B cell (primary cell): ENCODE measurements at regions not wholly inside any gene's neighbourhood (a gene's known extent, or its start where the extent isn't known, plus 50 kb on each side); places are given as distances from the start of the nearest gene placed in this dataset.
A peak's percentile ranks its signal among the peaks of the same experiment; 100 is the strongest.

Experiments
- ATAC-seq: fragments of 200-7000 bp; cut with Tn5 transposase; one replicate; pipeline ENCODE4 v1.10.0; 2021; ENCODE audit warnings: low read depth, mild to moderate bottlenecking, moderate number of reproducible peaks, moderate library complexity
- CTCF ChIA-PET: fragments of 350-600 bp; sonication (Branson Sonifier 250); formaldehyde crosslinking; loops from one replicate; lab custom pipeline; 2021; ENCODE audit warnings: antibody characterized with exemption, inconsistent platforms; lab: Charles Lee
- POLR2A ChIA-PET: fragments of 350-600 bp; sonication (Branson Sonifier 250); formaldehyde crosslinking; loops from one replicate; lab custom pipeline; 2021; ENCODE audit warnings: antibody characterized with exemption; lab: Charles Lee
- DNase-seq: peaks from one replicate; pipeline ENCODE4 v3.0.0; 2013
- H2AFZ ChIP-seq: 2 replicates; pipeline ENCODE4 v1.6.1; 2012; ENCODE audit warnings: mild to moderate bottlenecking, low read depth, low read length; ENCODE audit not compliant: insufficient read depth, poor library complexity, severe bottlenecking
- H3K27ac ChIP-seq, 2 donors: 1 replicate in 1 of 2; 2 replicates in 1 of 2; pipeline ENCODE4 v1.5.1; 2012 to 2013; ENCODE audit warnings: low read length in 2 of 2, mild to moderate bottlenecking in 2 of 2, moderate library complexity in 1 of 2
- H3K27me3 ChIP-seq, 4 experiments: fragments of 200-600 bp in 1 of 4; sonication (generic) in 1 of 4; replicated peaks in 1 of 4; 1 replicate in 2 of 4; 2 replicates in 2 of 4; pipeline versions ENCODE4 v1.6.1 to v1.7.0; 2013 to 2016; ENCODE audit warnings: low read length in 3 of 4, mild to moderate bottlenecking in 2 of 4, mixed read lengths in 1 of 4, moderate library complexity in 1 of 4; ENCODE audit not compliant: insufficient read depth in 4 of 4, control insufficient read depth in 3 of 4; ENCODE audit errors: control extremely low read depth in 1 of 4
- H3K36me3 ChIP-seq, 2 experiments: replicated peaks in 1 of 2; 1 replicate in 1 of 2; 2 replicates in 1 of 2; pipeline versions ENCODE4 v1.6.1 to v1.7.1; 2013; ENCODE audit warnings: low read length in 1 of 2; ENCODE audit not compliant: insufficient read depth in 2 of 2, control insufficient read depth in 1 of 2; ENCODE audit errors: control extremely low read depth in 1 of 2, extremely low read depth in 1 of 2
- H3K4me1 ChIP-seq, 2 donors: fragments of 200-600 bp in 1 of 2; sonication (generic) in 1 of 2; 1 replicate in 1 of 2; 2 replicates in 1 of 2; pipeline versions ENCODE4 v1.5.1 to v1.6.1; 2013 to 2017; ENCODE audit warnings: low read length in 2 of 2; ENCODE audit not compliant: control insufficient read depth in 2 of 2, insufficient read depth in 2 of 2
- H3K4me2 ChIP-seq: replicated peaks from 2 replicates; pipeline ENCODE3; 2012; ENCODE audit warnings: mild to moderate bottlenecking, low read depth, low read length; ENCODE audit not compliant: poor library complexity, severe bottlenecking
- H3K4me3 ChIP-seq, 5 experiments: fragments of 200-600 bp in 1 of 5; sonication (generic) in 1 of 5; 1 replicate in 3 of 5; 2 replicates in 2 of 5; pipeline versions ENCODE4 v1.5.1 to v1.7.0; 2011 to 2016; ENCODE audit warnings: low read length in 4 of 5, mild to moderate bottlenecking in 4 of 5, low read depth in 2 of 5, control low read depth in 1 of 5, moderate library complexity in 1 of 5; ENCODE audit not compliant: insufficient read depth in 1 of 5; ENCODE audit errors: control extremely low read depth in 1 of 5, extremely low read depth in 1 of 5
- H3K79me2 ChIP-seq: fragments of 200-600 bp; sonication (generic); one replicate; pipeline ENCODE4 v1.6.0; 2016; ENCODE audit warnings: low read length; ENCODE audit not compliant: control insufficient read depth, insufficient read depth
- H3K9ac ChIP-seq: fragments of 200-600 bp; sonication (generic); 2 replicates; pipeline ENCODE4 v1.6.1; 2017; ENCODE audit warnings: mild to moderate bottlenecking, low read length, moderate library complexity
- H3K9me3 ChIP-seq, 3 donors: one replicate each; pipeline versions ENCODE4 v1.6.1 to v1.7.1; 2013; ENCODE audit warnings: low read length in 2 of 3; ENCODE audit not compliant: control insufficient read depth in 2 of 3, insufficient read depth in 1 of 3; ENCODE audit errors: control extremely low read depth in 1 of 3
- H4K20me1 ChIP-seq: 2 replicates; pipeline ENCODE4 v1.6.0; 2012; ENCODE audit warnings: mild to moderate bottlenecking, low read length; ENCODE audit not compliant: insufficient read depth, control insufficient read depth, poor library complexity, severe bottlenecking
- H3K27ac Mint-ChIP-seq: one replicate; pipeline ENCODE4 v1.8.0; 2021; ENCODE audit warnings: mixed read lengths
- H3K27me3 Mint-ChIP-seq: one replicate; pipeline ENCODE4 v1.8.0; 2021; ENCODE audit warnings: mixed read lengths
- H3K4me1 Mint-ChIP-seq: one replicate; pipeline ENCODE4 v1.8.0; 2021; ENCODE audit warnings: mixed read lengths
- H3K4me3 Mint-ChIP-seq: one replicate; pipeline ENCODE4 v1.8.0; 2021; ENCODE audit warnings: mixed read lengths
- H3K9me3 Mint-ChIP-seq: one replicate; pipeline ENCODE4 v1.8.0; 2022; ENCODE audit warnings: mixed read lengths; ENCODE audit not compliant: insufficient read depth
- EZH2 ChIP-seq: IDR thresholded peaks from 2 replicates; pipeline ENCODE4 v1.6.1; 2012; ENCODE audit warnings: borderline replicate concordance, low read depth, mild to moderate bottlenecking, moderate library complexity, low read length; ENCODE audit not compliant: insufficient read depth, poor library complexity, severe bottlenecking
- WGBS: methylation state at CpG from one replicate; pipeline ENCODE4 v1.1.5; 2013; ENCODE audit warnings: missing lambda C conversion rate; ENCODE audit not compliant: insufficient coverage; 5-methylcytosine and 5-hydroxymethylcytosine counted together
- intact Hi-C: fragments of 100-400 bp; cut with micrococcal nuclease; formaldehyde crosslinking; loops from one replicate; pipeline ENCODE4 v1.10.0; 2022
- TF ChIP-seq, protein P1 (sequence below): fragments of 200-600 bp; IDR thresholded peaks from one replicate; pipeline ENCODE4 v1.8.0; 2022; ENCODE audit warnings: antibody characterized with exemption, mild to moderate bottlenecking

DNA sequence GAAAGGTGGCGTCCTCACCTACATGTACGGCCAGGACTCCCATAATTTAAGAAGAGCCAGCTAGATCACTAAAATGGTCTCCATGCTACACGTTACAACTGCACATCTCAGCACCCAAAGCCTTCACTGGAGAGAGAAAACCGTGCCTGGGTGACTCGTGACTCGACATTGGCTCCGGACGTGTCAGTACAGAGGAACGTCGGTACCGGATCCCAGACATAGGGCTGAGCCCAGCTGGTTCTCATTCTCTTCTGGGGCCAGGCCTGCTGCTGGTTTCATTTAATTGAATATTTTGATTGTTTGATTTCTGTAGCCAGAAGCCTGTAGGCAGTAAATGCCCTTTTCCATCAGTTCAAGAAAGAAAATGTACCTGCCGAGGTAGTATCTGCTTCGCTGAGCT is 93.1 kb downstream of the HHIPL2 start:
- WGBS: 72% methylated on average over 12 of the region's 13 CpGs
- peak overlapping the region; percentile 59 for H3K4me2 ChIP-seq
- POLR2A ChIA-PET: no interaction called here

DNA sequence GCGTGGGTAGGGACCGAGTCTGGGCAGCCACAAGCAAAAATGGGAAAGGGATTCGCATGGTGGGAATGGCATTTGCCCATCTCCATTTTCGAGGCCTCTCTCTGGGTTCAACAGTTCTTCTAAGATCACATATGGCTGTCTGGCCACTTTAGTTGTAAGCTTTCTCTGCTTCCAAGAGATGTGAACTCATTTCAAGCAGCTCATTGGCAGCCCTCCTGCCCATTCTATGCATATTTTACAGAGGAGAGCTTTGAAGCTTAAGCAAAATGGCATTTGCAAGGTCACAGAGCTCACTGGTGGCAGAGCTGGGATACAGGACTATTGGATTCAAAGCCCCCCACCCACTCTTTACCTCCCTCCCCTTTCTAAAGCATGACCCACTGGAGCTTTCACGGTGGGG is 93.7 kb downstream of the HHIPL2 start:
- Histone ChIP-seq H3K36me3 (no peaks in the 10 kb centered on the region), H3K4me2 (no peak overlapping the region), H3K27me3 (peaks cover 0 to 3% (median 0%) of the 10 kb centered on the region in 4 experiments), H2AFZ (peak overlapping the region; percentile 1), H3K9me3 (peaks cover 0 to 12% (median 9%) of the 10 kb centered on the region in 3 donors), H4K20me1 (no peaks in the 10 kb centered on the region), H3K4me3 (no peak overlapping the region), H3K9ac (no peak overlapping the region), H3K27ac (no peak overlapping the region), H3K4me1 (peaks cover 3 to 11% of the 10 kb centered on the region in 2 donors), H3K79me2 (no peaks in the 10 kb centered on the region)
- ChIA-PET POLR2A (no interaction called here), CTCF (interaction anchor here (0.6 to 7.1 kb wide), 16 partner anchors 9 to 1644 kb away, joined by 3 to 85 read pairs (median 6); no protein-coding TSS in a partner anchor)
- WGBS: 94% methylated on average over 4 of the region's 5 CpGs
- H3K27me3 Mint-ChIP-seq: no peaks in the 10 kb centered on the region
- no peak for TF ChIP-seq EZH2
- TF ChIP-seq, protein P1, sequence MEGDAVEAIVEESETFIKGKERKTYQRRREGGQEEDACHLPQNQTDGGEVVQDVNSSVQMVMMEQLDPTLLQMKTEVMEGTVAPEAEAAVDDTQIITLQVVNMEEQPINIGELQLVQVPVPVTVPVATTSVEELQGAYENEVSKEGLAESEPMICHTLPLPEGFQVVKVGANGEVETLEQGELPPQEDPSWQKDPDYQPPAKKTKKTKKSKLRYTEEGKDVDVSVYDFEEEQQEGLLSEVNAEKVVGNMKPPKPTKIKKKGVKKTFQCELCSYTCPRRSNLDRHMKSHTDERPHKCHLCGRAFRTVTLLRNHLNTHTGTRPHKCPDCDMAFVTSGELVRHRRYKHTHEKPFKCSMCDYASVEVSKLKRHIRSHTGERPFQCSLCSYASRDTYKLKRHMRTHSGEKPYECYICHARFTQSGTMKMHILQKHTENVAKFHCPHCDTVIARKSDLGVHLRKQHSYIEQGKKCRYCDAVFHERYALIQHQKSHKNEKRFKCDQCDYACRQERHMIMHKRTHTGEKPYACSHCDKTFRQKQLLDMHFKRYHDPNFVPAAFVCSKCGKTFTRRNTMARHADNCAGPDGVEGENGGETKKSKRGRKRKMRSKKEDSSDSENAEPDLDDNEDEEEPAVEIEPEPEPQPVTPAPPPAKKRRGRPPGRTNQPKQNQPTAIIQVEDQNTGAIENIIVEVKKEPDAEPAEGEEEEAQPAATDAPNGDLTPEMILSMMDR: no peak
- no peak overlapping the region for H3K4me3 Mint-ChIP-seq
- no peak overlapping the region for H3K27ac Mint-ChIP-seq
- H3K9me3 Mint-ChIP-seq: peaks cover 6% of the 10 kb centered on the region
- peaks cover 5% of the 10 kb centered on the region for H3K4me1 Mint-ChIP-seq
- intact Hi-C loops: loop anchor here (2.0 kb wide), 1 partner anchor 1643 kb away; no protein-coding TSS in a partner anchor
- no peak for DNase-seq
- no peak for ATAC-seq

More for the DNA sequence above, 93.1 kb downstream of the HHIPL2 start:
- no peak for TF ChIP-seq EZH2
- TF ChIP-seq, protein P1: no peak
- Mint-ChIP-seq H3K27ac (no peak overlapping the region), H3K4me1 (peaks cover 5% of the 10 kb centered on the region), H3K9me3 (peaks cover 6% of the 10 kb centered on the region), H3K4me3 (peak overlapping the region; percentile 1), H3K27me3 (peaks cover under 1% of the 10 kb centered on the region)
- Histone ChIP-seq H3K27me3 (peaks cover 0 to 3% (median 0%) of the 10 kb centered on the region in 4 experiments), H3K36me3 (no peaks in the 10 kb centered on the region), H3K9ac (no peak overlapping the region), H3K27ac (no peak overlapping the region), H2AFZ (peak overlapping the region; percentile 75), H3K4me1 (peaks cover 3 to 11% of the 10 kb centered on the region in 2 donors), H3K9me3 (peaks cover 0 to 12% (median 9%) of the 10 kb centered on the region in 3 donors), H3K79me2 (no peaks in the 10 kb centered on the region), H3K4me3 (no peak overlapping the region), H4K20me1 (no peaks in the 10 kb centered on the region)
- intact Hi-C loops: loop anchor here (2.0 kb wide), 1 partner anchor 1644 kb away; no protein-coding TSS in a partner anchor
- CTCF ChIA-PET: interaction anchor here (0.6 to 7.1 kb wide), 28 partner anchors 9 to 1644 kb away, joined by 3 to 85 read pairs (median 4); no protein-coding TSS in a partner anchor
- DNase-seq: no peak
- peak; percentile 8 for ATAC-seq
